ENCODE measurements at regions not wholly inside any gene's neighbourhood (a gene's known extent, or its start where the extent isn't known, plus 50 kb on each side); places are given as distances from the start of the nearest gene placed in this dataset.

DNA sequence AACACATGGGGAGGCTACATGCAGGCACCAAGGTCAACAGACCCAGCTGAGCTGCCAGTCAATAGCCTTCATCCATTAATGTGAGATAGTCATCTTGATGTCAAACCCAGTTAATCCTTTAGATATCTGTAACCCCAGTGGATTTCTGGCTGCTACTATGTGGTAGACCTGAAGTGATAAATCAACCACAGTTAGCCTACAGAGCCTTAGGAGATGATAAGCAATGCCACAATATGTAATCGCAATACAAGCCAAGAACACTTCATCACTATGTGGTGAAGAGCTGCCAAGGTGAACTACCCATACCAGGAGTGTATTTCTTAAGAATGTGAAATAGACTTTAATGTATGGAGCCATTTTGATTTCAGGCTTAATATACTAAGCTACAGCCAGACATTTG is 1175.5 kb downstream of the DTWD2 start:
- dilution Hi-C loops (cut with MboI; ENCODE audit: extremely low pct_ligation_motif_present, low sequenced_read_pairs) = no loop called here
- ChIA-PET POLR2A (no interaction called here), CTCF (no interaction called here)
- intact Hi-C loops (cut with micrococcal nuclease) = no loop called here
- Histone ChIP-seq H3K79me2 (ENCODE audit: control insufficient read depth, insufficient read depth, low read length) (no peaks in the 10 kb centered on the region), H4K20me1 (replicated peaks; ENCODE audit: control insufficient read depth, extremely low read depth, insufficient read depth, low read length) (no peaks in the 10 kb centered on the region), H3K4me3 (replicated peaks in 1 of 3; ENCODE audit: insufficient read depth in 1 of 3, low read depth in 1 of 3, low read length in 3 of 3) (no peak overlapping the region), H3K9ac (replicated peaks; ENCODE audit: extremely low read depth, insufficient read depth, low read length) (no peak overlapping the region), H3K4me2 (ENCODE audit: insufficient read depth, low read length) (no peak overlapping the region), H3K36me3 (ENCODE audit: control insufficient read depth in 2 of 2, extremely low read depth in 1 of 2, insufficient read depth in 2 of 2, low read length in 2 of 2) (no peaks in the 10 kb centered on the region), H3K9me3 (replicated peaks; ENCODE audit: control insufficient read depth, insufficient read depth, low read length) (peaks cover 3% of the 10 kb centered on the region), H3K9me1 (replicated peaks; ENCODE audit: control insufficient read depth, extremely low read depth, insufficient read depth, low read length) (no peaks in the 10 kb centered on the region), H3K27me3 (ENCODE audit: control insufficient read depth in 2 of 2, insufficient read depth in 2 of 2, low read length in 2 of 2) (no peaks in the 10 kb centered on the region), H3K4me1 (ENCODE audit: control insufficient read depth, extremely low read depth, insufficient read depth, low read length) (no peaks in the 10 kb centered on the region), H2AFZ (ENCODE audit: low read depth, low read length) (no peak overlapping the region), H3K27ac (ENCODE audit: insufficient read depth, low read depth, low read length) (no peak overlapping the region)
- no peak for TF ChIP-seq FOS (IDR thresholded peaks at IDR 0.05; ENCODE audit: borderline replicate concordance, insufficient read depth, low read length)
- no peak for TF ChIP-seq GATA2 (IDR thresholded peaks at IDR 0.05; ENCODE audit: insufficient read depth, insufficient read length, low read depth, low read length)
- TF ChIP-seq MYC (IDR thresholded peaks at IDR 0.05; ENCODE audit: low read depth, low read length) = no peak
- TF ChIP-seq EZH2 (IDR thresholded peaks at IDR 0.05; ENCODE audit: borderline replicate concordance, low read depth, low read length, severe bottlenecking) = no peak
- TF ChIP-seq, protein P1, sequence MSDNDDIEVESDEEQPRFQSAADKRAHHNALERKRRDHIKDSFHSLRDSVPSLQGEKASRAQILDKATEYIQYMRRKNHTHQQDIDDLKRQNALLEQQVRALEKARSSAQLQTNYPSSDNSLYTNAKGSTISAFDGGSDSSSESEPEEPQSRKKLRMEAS (IDR thresholded peaks at IDR 0.05; ENCODE audit: insufficient read depth, insufficient read length) = no peak
- TF ChIP-seq, protein P2, sequence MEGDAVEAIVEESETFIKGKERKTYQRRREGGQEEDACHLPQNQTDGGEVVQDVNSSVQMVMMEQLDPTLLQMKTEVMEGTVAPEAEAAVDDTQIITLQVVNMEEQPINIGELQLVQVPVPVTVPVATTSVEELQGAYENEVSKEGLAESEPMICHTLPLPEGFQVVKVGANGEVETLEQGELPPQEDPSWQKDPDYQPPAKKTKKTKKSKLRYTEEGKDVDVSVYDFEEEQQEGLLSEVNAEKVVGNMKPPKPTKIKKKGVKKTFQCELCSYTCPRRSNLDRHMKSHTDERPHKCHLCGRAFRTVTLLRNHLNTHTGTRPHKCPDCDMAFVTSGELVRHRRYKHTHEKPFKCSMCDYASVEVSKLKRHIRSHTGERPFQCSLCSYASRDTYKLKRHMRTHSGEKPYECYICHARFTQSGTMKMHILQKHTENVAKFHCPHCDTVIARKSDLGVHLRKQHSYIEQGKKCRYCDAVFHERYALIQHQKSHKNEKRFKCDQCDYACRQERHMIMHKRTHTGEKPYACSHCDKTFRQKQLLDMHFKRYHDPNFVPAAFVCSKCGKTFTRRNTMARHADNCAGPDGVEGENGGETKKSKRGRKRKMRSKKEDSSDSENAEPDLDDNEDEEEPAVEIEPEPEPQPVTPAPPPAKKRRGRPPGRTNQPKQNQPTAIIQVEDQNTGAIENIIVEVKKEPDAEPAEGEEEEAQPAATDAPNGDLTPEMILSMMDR (IDR thresholded peaks at IDR 0.05; ENCODE audit: extremely low read depth in 1 of 2, insufficient read depth in 1 of 2, low read depth in 1 of 2, low read length in 2 of 2) = no peak
- no peak for TF ChIP-seq JUN (IDR thresholded peaks at IDR 0.05; ENCODE audit: borderline replicate concordance, insufficient read depth, insufficient read length, low read depth)
- no peak for TF ChIP-seq POLR2A (IDR thresholded peaks at IDR 0.05; ENCODE audit: low read depth, low read length)
- no peak for TF ChIP-seq POLR2AphosphoS5 (IDR thresholded peaks at IDR 0.05; ENCODE audit: insufficient read depth, low read depth, low read length)
- DNase-seq (ENCODE audit: low read depth, low spot score) (no peak), FAIRE-seq (no peak)
- no TSS peak for BruUV-seq (replicated peaks)
